ENCODE measurements at regions not wholly inside any gene's neighbourhood (a gene's known extent, or its start where the extent isn't known, plus 50 kb on each side); places are given as distances from the start of the nearest gene placed in this dataset.

DNA sequence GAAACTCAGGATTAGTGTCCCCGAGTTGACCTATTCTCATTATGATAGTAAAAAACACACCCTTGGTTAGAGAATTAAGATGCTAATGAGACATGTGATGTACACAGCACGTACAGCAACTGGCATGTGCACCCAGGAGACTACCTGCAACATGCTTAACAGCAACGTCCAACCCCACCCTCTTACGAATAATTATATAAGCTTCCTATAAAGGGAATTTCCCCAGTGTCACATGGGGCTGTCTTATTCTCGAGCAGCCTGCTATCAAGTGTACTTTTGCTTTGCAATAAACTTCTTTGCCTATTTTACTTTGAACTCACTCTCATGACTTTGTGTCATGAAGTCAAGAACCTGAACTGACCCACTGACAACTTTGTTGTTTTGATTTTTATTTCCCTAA, 62.4 kb upstream of the PMFBP1 start (continued):
- no peak for TF ChIP-seq ATF2 (IDR thresholded peaks at IDR 0.05; ENCODE audit: low read length)
- TF ChIP-seq CTBP2 (IDR thresholded peaks at IDR 0.05; ENCODE audit: borderline replicate concordance, insufficient read depth, insufficient read length, low read length): no peak
- TF ChIP-seq, protein P1, sequence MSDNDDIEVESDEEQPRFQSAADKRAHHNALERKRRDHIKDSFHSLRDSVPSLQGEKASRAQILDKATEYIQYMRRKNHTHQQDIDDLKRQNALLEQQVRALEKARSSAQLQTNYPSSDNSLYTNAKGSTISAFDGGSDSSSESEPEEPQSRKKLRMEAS (IDR thresholded peaks at IDR 0.05): no peak
- no peak for TF ChIP-seq SIRT6 (IDR thresholded peaks at IDR 0.05; ENCODE audit: low read length)
- TF ChIP-seq NANOG (IDR thresholded peaks at IDR 0.05; ENCODE audit: insufficient read depth, low read depth, low read length, poor library complexity, severe bottlenecking): no peak
- TF ChIP-seq KDM4A (IDR thresholded peaks at IDR 0.05; ENCODE audit: low read depth, low read length, severe bottlenecking): no peak
- no peak for TF ChIP-seq YY1 (IDR thresholded peaks at IDR 0.05; ENCODE audit: low read depth, low read length)
